HepG2 (cell line): ENCODE measurements at regions not wholly inside any gene's neighbourhood (a gene's known extent, or its start where the extent isn't known, plus 50 kb on each side); places are given as distances from the start of the nearest gene placed in this dataset.
A peak's percentile ranks its signal among the peaks of the same experiment; 100 is the strongest.

Experiments
- BRD4 ChIP-seq: sonication (generic); formaldehyde crosslinking; IDR thresholded peaks from 2 replicates; pipeline ENCODE4 v1.4.0; 2020; ENCODE audit warnings: missing genetic modification reagents
- CENPBD1 ChIP-seq: sonication (generic); formaldehyde crosslinking; IDR thresholded peaks from 2 replicates; pipeline ENCODE4 v1.8.0; 2022; ENCODE audit warnings: missing genetic modification reagents, low read depth, mild to moderate bottlenecking, borderline replicate concordance
- HOXD1 ChIP-seq: sonication (generic); formaldehyde crosslinking; IDR thresholded peaks from 2 replicates; pipeline ENCODE4 v1.5.0; 2020; ENCODE audit warnings: missing genetic modification reagents
- MED13 ChIP-seq: sonication (generic); formaldehyde crosslinking; IDR thresholded peaks from 2 replicates; pipeline ENCODE4 v1.5.0; 2020; ENCODE audit warnings: missing genetic modification reagents
- NPAS2 ChIP-seq: sonication (generic); formaldehyde crosslinking; IDR thresholded peaks from 2 replicates; pipeline ENCODE4 v1.8.0; 2022; ENCODE audit warnings: mild to moderate bottlenecking, missing genetic modification reagents, borderline replicate concordance
- PITX1 ChIP-seq: sonication (generic); formaldehyde crosslinking; IDR thresholded peaks from 2 replicates; pipeline ENCODE4 v1.5.1; 2020; ENCODE audit warnings: mild to moderate bottlenecking, missing genetic modification reagents
- RAD21 ChIP-seq: fragments of 450-650 bp; formaldehyde crosslinking; IDR thresholded peaks from 2 replicates; pipeline ENCODE4 v1.5.0; 2020; ENCODE audit warnings: mild to moderate bottlenecking
- RBM39 ChIP-seq: fragments of 200-400 bp; formaldehyde crosslinking; IDR thresholded peaks from one replicate; pipeline ENCODE4 v1.6.1; 2018; ENCODE audit warnings: antibody characterized with exemption, mild to moderate bottlenecking, low read depth, low read length; ENCODE audit not compliant: poor library complexity, severe bottlenecking
- SP1 ChIP-seq, 2 experiments: fragments of 450-650 bp in 1 of 2; sonication (generic) in 1 of 2; formaldehyde crosslinking in 1 of 2; IDR thresholded peaks; 2 replicates each; pipeline versions ENCODE4 v1.4.0 to v1.6.1; 2016 to 2020; ENCODE audit warnings: missing genetic modification reagents in 1 of 2
- TSC22D2 ChIP-seq: sonication (generic); formaldehyde crosslinking; IDR thresholded peaks from 2 replicates; pipeline ENCODE4 v1.5.1; 2020; ENCODE audit warnings: missing genetic modification reagents, mild to moderate bottlenecking, borderline replicate concordance
- ZBTB14 ChIP-seq: sonication (generic); formaldehyde crosslinking; IDR thresholded peaks from 2 replicates; pipeline ENCODE4 v1.4.0; 2020; ENCODE audit warnings: missing genetic modification reagents
- ZBTB2 ChIP-seq: sonication (generic); formaldehyde crosslinking; IDR thresholded peaks from 2 replicates; pipeline ENCODE4 v1.8.0; 2022; ENCODE audit warnings: low read depth, missing genetic modification reagents
- ZFP82 ChIP-seq: sonication (generic); formaldehyde crosslinking; IDR thresholded peaks from 2 replicates; pipeline ENCODE4 v1.5.1; 2020; ENCODE audit warnings: mild to moderate bottlenecking, missing genetic modification reagents, borderline replicate concordance
- ZMAT5 ChIP-seq: sonication (generic); formaldehyde crosslinking; IDR thresholded peaks from 2 replicates; pipeline ENCODE4 v1.5.0; 2020; ENCODE audit warnings: mild to moderate bottlenecking, low read depth, missing genetic modification reagents, borderline replicate concordance
- ZNF512B ChIP-seq: sonication (generic); formaldehyde crosslinking; IDR thresholded peaks from 2 replicates; pipeline ENCODE4 v1.5.1; 2020; ENCODE audit warnings: missing genetic modification reagents, mild to moderate bottlenecking, borderline replicate concordance
- ZNF614 ChIP-seq: IDR thresholded peaks from 2 replicates; pipeline ENCODE4 v1.6.1; 2018; ENCODE audit warnings: missing biosample characterization, missing genetic modification reagents, inconsistent platforms, borderline replicate concordance
- ZNF713 ChIP-seq: sonication (generic); formaldehyde crosslinking; IDR thresholded peaks from 2 replicates; pipeline ENCODE4 v1.4.0; 2020; ENCODE audit warnings: mild to moderate bottlenecking, missing genetic modification reagents
- TF ChIP-seq, protein P1 (sequence below): sonication (generic); formaldehyde crosslinking; conservative IDR thresholded peaks from 2 replicates; pipeline ENCODE4 v1.4.0; 2020; ENCODE audit warnings: missing genetic modification reagents

GRCh38 chr14:29028973-29029582 lies 262.5 kb downstream of the FOXG1 start (continued):
- TF ChIP-seq ZNF614 (CRISPR knock-in tag), result peak; percentile 98
- peak; percentile 49 for TF ChIP-seq RAD21 (CRISPR knock-in tag)
- TF ChIP-seq NPAS2 (CRISPR knock-in tag), result no peak
- no peak for TF ChIP-seq ZMAT5 (CRISPR knock-in tag)
- TF ChIP-seq, protein P1, sequence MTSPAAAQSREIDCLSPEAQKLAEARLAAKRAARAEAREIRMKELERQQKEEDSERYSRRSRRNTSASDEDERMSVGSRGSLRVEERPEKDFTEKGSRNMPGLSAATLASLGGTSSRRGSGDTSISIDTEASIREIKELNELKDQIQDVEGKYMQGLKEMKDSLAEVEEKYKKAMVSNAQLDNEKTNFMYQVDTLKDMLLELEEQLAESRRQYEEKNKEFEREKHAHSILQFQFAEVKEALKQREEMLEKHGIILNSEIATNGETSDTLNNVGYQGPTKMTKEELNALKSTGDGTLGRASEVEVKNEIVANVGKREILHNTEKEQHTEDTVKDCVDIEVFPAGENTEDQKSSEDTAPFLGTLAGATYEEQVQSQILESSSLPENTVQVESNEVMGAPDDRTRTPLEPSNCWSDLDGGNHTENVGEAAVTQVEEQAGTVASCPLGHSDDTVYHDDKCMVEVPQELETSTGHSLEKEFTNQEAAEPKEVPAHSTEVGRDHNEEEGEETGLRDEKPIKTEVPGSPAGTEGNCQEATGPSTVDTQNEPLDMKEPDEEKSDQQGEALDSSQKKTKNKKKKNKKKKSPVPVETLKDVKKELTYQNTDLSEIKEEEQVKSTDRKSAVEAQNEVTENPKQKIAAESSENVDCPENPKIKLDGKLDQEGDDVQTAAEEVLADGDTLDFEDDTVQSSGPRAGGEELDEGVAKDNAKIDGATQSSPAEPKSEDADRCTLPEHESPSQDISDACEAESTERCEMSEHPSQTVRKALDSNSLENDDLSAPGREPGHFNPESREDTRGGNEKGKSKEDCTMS (CRISPR knock-in tag), result no peak
- TF ChIP-seq ZBTB2 (CRISPR knock-in tag), result no peak
- no peak for TF ChIP-seq SP1 (IDR thresholded peaks at IDR 0.05)
- TF ChIP-seq SP1 (CRISPR knock-in tag; IDR thresholded peaks at IDR 0.05), result peak; percentile 52; the same call in 1 of the 2 replicates
- TF ChIP-seq PITX1 (CRISPR knock-in tag), result peak; percentile 93; the same call in 1 of the 2 replicates
- TF ChIP-seq ZNF713 (CRISPR knock-in tag), result no peak
- peak; percentile 51 for TF ChIP-seq RBM39
- no peak for TF ChIP-seq ZFP82
- TF ChIP-seq MED13 (CRISPR knock-in tag), result 0 out of 2 replicates have a peak, but pooled peaks have one; percentile 55
- TF ChIP-seq BRD4 (CRISPR knock-in tag), result peak; percentile 98
- TF ChIP-seq TSC22D2 (CRISPR knock-in tag), result peak; percentile 82; the same call in 1 of the 2 replicates
- peak; percentile 75 for TF ChIP-seq HOXD1 (CRISPR knock-in tag)
- no peak for TF ChIP-seq CENPBD1 (CRISPR knock-in tag)
- no peak for TF ChIP-seq ZBTB14
- peak; percentile 98 for TF ChIP-seq ZNF512B (CRISPR knock-in tag)
